Fibroblast of skin of scalp (primary cell): ENCODE measurements at regions not wholly inside any gene's neighbourhood (a gene's known extent, or its start where the extent isn't known, plus 50 kb on each side); places are given as distances from the start of the nearest gene placed in this dataset.
A peak's percentile ranks its signal among the peaks of the same experiment; 100 is the strongest.

Experiments used
- DNase-seq: peaks from one replicate; pipeline ENCODE4 v3.0.0-alpha.2; 2013

- DNase-seq = no peak
Measured at GRCh38 chr13:103156346-103156998, 90.3 kb upstream of the SLC10A2 start.

DNA sequence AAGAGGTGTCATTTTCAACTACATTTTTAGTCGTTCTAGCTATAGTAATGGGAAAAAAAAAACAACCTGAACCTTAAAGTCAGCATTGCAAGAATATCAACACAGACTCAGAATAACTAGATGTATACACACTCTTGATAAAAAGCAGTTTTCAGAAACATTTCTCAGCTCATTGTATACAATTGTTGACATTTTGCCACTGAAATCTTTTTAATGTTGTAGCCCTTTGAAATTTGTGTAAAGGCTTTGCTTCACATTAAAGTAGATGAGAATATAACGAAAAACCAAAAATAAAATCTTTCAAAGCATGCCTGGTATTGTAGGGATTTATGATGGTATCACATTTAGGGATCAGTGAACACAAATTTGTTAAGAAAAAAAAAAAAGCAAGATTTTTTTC, 87.2 kb upstream of the SLC10A2 start:
- DNase-seq = no peak

- DNase-seq = no peak
Measured at GRCh38 chr13:103147961-103148360, 81.7 kb upstream of the SLC10A2 start.

DNA sequence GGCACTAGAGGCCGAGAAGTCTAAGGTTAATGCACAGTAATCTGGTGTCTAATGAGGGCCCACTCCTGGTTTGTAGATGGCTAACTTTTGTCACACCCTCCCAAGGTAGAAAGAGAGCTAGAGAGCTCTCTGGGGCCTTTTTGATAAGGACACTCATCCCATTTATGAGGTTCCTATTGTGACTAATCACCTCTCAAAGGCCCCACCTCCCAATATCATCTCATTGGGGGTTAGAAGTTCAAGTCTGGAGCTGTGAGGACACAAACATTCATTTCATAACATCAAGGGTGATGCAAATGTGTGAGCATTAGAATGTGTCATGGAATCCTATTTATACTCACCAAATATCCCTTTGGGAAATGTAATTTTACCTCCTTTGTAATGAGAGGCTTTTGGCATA, 79.2 kb upstream of the SLC10A2 start:
- DNase-seq = no peak

GRCh38 chr13:103143432-103143831, 77.2 kb upstream of the SLC10A2 start:
- DNase-seq = no peak

DNA sequence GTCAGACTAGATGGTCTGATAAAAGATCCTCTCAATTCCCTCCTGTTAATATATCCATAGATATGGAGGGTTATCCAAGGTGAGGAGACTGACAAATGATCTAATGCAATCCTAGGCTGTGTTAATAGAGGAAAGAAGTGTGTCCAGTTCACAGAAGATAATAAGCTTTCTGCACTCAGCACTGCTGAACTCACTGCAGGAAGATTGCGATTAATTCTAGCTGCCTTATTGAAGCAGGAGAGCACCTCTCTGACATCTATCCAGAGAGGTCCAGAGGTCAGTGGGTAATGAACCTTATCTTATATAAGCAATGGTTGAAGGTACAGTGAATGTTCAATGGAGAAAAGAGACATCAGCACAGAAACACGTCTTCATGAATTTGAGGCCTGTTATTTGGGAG, 75.9 kb upstream of the SLC10A2 start:
- no peak for DNase-seq

GRCh38 chr13:103140001-103140671, 73.9 kb upstream of the SLC10A2 start:
- peak; percentile 11 for DNase-seq

DNA sequence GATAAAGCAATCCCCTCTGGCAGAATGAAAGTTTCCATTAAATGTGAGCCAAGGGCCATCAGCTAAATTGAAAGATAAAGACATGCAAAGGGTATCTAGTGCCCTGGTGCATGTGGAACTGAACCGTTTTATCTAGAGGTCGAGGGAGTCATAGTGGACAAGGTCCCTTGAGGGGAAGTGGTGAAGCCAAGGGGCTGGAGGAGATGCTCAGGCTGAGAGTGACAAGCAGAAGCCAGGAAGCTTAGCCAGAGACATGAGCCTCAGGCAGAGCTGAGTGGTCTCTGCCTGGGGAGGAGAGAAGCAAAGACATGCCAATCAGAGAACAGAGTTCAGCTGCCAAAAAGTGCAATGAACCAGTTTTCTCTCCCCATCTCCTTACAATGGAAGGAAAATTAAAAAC, 68.1 kb upstream of the SLC10A2 start:
- DNase-seq = no peak

DNA sequence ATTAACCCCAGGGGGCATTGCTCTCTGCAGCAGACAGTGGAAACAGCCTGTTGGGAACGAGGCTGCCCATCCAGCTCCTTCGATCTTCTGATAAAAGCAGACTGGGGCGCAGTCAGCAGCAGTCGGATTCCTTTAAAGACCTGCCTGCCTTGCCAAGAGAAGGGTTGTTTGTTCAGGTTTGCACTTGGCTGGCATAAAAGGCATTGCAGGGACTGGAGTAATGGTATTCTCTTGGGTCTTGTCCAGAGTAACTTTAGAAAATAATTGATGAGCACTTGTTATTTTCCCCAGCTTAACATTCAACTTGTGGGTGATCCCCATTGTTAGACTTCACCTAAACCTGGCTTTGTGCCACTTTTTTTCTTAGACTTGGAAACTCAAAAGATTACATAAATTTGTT, 67.3 kb upstream of the SLC10A2 start:
- DNase-seq = no peak

DNA sequence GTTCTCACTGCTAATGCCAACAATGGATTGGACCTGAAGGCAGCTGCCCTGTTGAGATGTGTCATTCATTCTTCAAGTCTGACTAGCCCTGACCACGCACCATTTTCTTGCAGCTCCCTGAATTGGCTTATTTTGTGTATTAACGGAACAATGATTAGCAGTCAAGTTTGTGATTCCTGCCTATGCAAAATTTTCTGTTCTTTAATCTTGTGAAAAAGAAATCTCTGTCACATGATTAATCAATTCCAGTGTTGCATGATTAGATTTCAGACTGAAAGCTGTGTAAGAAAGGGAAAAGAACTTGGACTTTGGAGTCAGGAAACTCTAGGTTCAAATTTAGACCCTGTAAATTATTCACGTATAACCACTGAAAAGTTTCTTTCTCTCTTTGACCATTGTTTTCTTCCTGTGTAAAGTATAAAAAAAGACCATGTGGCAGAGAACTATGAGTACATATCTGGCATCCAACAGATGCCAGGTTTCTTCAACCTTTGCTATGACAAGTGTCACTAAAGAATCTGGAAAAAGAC, 64.5 kb upstream of the SLC10A2 start:
- DNase-seq = no peak

GRCh38 chr13:103130146-103130545, 63.9 kb upstream of the SLC10A2 start:
- no peak for DNase-seq
